GM23248 (cell line): ENCODE measurements at regions not wholly inside any gene's neighbourhood (a gene's known extent, or its start where the extent isn't known, plus 50 kb on each side); places are given as distances from the start of the nearest gene placed in this dataset.

ENCODE experiments used
- DNase-seq: peaks from one replicate; pipeline ENCODE4 v3.0.0-alpha.2; 2015
- H2AFZ ChIP-seq: fragments of 200-600 bp; sonication (generic); 2 replicates; pipeline ENCODE4 v1.6.1; 2016; ENCODE audit warnings: antibody characterized with exemption
- H3F3A ChIP-seq: fragments of 200-600 bp; sonication (generic); 2 replicates; pipeline ENCODE4 v1.6.1; 2016; ENCODE audit warnings: mild to moderate bottlenecking, antibody characterized with exemption, mixed run types; ENCODE audit not compliant: insufficient read depth
- H3K27ac ChIP-seq: fragments of 200-600 bp; sonication (generic); 2 replicates; pipeline ENCODE4 v1.5.1; 2016; ENCODE audit warnings: mild to moderate bottlenecking
- H3K27me3 ChIP-seq: fragments of 200-600 bp; sonication (generic); replicated peaks from 2 replicates; pipeline ENCODE4 v1.6.1; 2016; ENCODE audit warnings: mild to moderate bottlenecking; ENCODE audit not compliant: insufficient read depth
- H3K36me3 ChIP-seq: fragments of 200-600 bp; sonication (generic); 2 replicates; pipeline ENCODE4 v1.6.1; 2016; ENCODE audit warnings: low read depth, mild to moderate bottlenecking
- H3K4me1 ChIP-seq: fragments of 200-600 bp; sonication (generic); 2 replicates; pipeline ENCODE4 v1.6.1; 2016; ENCODE audit warnings: mild to moderate bottlenecking; ENCODE audit not compliant: insufficient read depth
- H3K4me2 ChIP-seq: fragments of 200-600 bp; sonication (generic); one replicate; pipeline ENCODE4 v1.6.1; 2016; ENCODE audit warnings: mild to moderate bottlenecking; ENCODE audit not compliant: unreplicated experiment
- H3K4me3 ChIP-seq: fragments of 200-600 bp; sonication (generic); 2 replicates; pipeline ENCODE4 v1.5.1; 2016; ENCODE audit warnings: mild to moderate bottlenecking
- H3K79me2 ChIP-seq: fragments of 200-600 bp; sonication (generic); 2 replicates; pipeline ENCODE4 v1.6.1; 2016; ENCODE audit warnings: mild to moderate bottlenecking; ENCODE audit not compliant: insufficient read depth
- H3K9ac ChIP-seq: fragments of 200-600 bp; sonication (generic); 2 replicates; pipeline ENCODE4 v1.6.1; 2016; ENCODE audit warnings: mild to moderate bottlenecking
- H3K9me2 ChIP-seq: fragments of 200-600 bp; sonication (generic); 2 replicates; pipeline ENCODE4 v1.6.1; 2016; ENCODE audit warnings: mixed run types, mild to moderate bottlenecking, moderate library complexity; ENCODE audit not compliant: insufficient read depth
- H3K9me3 ChIP-seq: fragments of 200-600 bp; sonication (generic); one replicate; pipeline ENCODE4 v1.6.1; 2017; ENCODE audit warnings: low read depth
- H4K20me1 ChIP-seq: fragments of 200-600 bp; sonication (generic); 2 replicates; pipeline ENCODE4 v1.6.0; 2016; ENCODE audit not compliant: insufficient read depth
- EZH2 ChIP-seq: fragments of 200-600 bp; sonication (generic); IDR thresholded peaks from 2 replicates; pipeline ENCODE4 v1.6.1; 2018; ENCODE audit warnings: antibody characterized with exemption, mild to moderate bottlenecking; ENCODE audit not compliant: insufficient read depth, poor library complexity, severe bottlenecking
- EZH2phosphoT487 ChIP-seq: fragments of 200-600 bp; sonication (generic); IDR thresholded peaks from 2 replicates; pipeline ENCODE4 v1.6.1; 2018; ENCODE audit warnings: antibody characterized with exemption, moderate library complexity, mild to moderate bottlenecking, low read depth; ENCODE audit not compliant: insufficient read depth
- WGBS, 2 experiments: methylation state at CpG; one replicate each; pipeline ENCODE4 v1.1.6; 2015 to 2017; ENCODE audit warnings: low lambda C conversion rate in 2 of 2, low coverage in 1 of 2; ENCODE audit errors: missing lambda C conversion rate in 2 of 2; 5-methylcytosine and 5-hydroxymethylcytosine counted together
- in situ Hi-C: fragments of 300-500 bp; cut with MboI; formaldehyde crosslinking; loops from 2 replicates; pipeline ENCODE4 v1.15.0; 2020

DNA sequence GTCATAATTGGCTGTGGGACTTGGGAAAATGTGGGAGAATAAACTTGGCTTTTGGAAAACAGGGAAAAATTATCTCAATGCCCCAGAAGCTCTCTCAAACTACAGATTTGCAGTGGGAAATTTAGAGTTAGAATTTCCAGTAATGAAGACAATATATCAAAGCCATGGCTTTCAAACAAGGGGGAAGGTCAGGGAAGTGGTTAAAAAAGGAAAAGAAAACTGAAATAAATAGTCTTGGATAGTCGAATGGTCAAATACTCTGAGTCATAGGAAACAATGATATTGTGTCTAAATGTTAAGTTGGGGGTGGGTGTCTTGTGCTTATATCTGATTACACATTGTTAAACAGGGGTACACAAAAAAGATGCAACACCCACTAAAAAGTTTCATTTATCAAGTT lies 272.4 kb upstream of the COL8A1 start:
- no peak for DNase-seq

DNA sequence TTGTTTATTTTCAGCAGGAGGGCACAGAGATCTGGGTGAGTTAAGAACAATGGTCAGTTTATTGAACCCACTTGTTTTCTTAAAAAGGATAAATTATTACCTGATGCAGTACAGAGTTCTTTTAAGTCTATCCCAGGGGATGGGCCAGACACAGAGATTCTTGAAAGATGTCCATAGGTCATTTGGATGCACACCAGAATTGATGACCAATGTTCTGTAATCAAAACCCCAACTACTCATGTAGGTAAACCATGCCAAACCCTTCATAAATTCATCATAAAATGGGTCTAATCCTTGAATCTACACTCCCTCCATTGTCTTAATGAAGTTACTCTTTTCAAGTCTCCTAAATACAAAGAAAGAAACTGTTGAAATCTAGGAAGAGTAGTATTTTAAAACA lies 273.0 kb upstream of the COL8A1 start:
- H3K36me3 ChIP-seq = no peaks in the 10 kb centered on the region
- no peak overlapping the region for H3K27ac ChIP-seq
- peaks cover 11% of the 10 kb centered on the region; the same call in 1 of the 2 replicates for H3K4me1 ChIP-seq
- H3K9me3 ChIP-seq = no peaks in the 10 kb centered on the region
- peak overlapping the region; percentile 5; the same call in 1 of the 2 replicates for H2AFZ ChIP-seq
- in situ Hi-C loops = no loop called here
- no peaks in the 10 kb centered on the region for H3K79me2 ChIP-seq
- H3F3A ChIP-seq = 0 out of 2 replicates have a peak, but pooled peaks cover 5% of the 10 kb centered on the region
- TF ChIP-seq EZH2 (no peak), EZH2phosphoT487 (no peak)
- no peaks in the 10 kb centered on the region for H4K20me1 ChIP-seq
- no peaks in the 10 kb centered on the region for H3K9me2 ChIP-seq
- peak; percentile 19 for DNase-seq
- H3K9ac ChIP-seq = no peak overlapping the region
- H3K4me3 ChIP-seq = no peak overlapping the region
- no peaks in the 10 kb centered on the region for H3K27me3 ChIP-seq
- peak overlapping the region; percentile 32 for H3K4me2 ChIP-seq

More for the DNA sequence above, 272.4 kb upstream of the COL8A1 start:
- H3K27ac ChIP-seq = no peak overlapping the region
- H4K20me1 ChIP-seq = no peaks in the 10 kb centered on the region
- no peaks in the 10 kb centered on the region for H3K27me3 ChIP-seq
- H3K79me2 ChIP-seq = no peaks in the 10 kb centered on the region
- no peak overlapping the region for H3K4me3 ChIP-seq
- no peaks in the 10 kb centered on the region for H3K9me2 ChIP-seq
- no peaks in the 10 kb centered on the region for H3K36me3 ChIP-seq
- H3K9me3 ChIP-seq = no peaks in the 10 kb centered on the region
- H3K4me2 ChIP-seq = peak overlapping the region; percentile 32
- H3K9ac ChIP-seq = no peak overlapping the region
- 0 out of 2 replicates have a peak, but pooled peaks cover 5% of the 10 kb centered on the region for H3F3A ChIP-seq
- no peak for TF ChIP-seq EZH2phosphoT487
- no peak for TF ChIP-seq EZH2
- H3K4me1 ChIP-seq = peaks cover 11% of the 10 kb centered on the region; the same call in 1 of the 2 replicates
- 24 to 34% methylated on average over 1 of the region's 1 CpG for WGBS, 2 experiments
- in situ Hi-C loops = no loop called here
- peak overlapping the region; percentile 5; the same call in 1 of the 2 replicates for H2AFZ ChIP-seq

DNA sequence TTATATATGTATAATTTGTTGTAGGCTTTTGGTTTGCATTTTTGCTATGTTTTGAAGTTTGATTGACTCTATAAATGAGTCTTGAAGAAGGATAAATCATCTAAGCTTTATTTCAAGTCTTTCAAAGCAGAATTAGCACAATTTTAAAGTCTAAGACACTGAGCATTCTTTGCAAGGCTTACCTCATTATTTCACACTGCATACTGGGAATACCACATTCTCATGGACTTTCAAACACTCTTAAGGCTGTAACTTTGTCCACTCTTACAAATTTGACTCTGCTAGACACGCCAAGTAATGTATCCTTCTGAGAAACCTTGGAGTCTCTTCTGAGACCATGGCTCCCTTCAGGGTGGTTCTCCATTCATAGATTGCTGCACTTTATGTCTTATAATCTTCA lies 281.3 kb upstream of the COL8A1 start:
- no peak overlapping the region for H2AFZ ChIP-seq
- H3K27ac ChIP-seq = no peak overlapping the region
- H3K4me3 ChIP-seq = no peak overlapping the region
- H3K9me3 ChIP-seq = no peaks in the 10 kb centered on the region
- no peak for DNase-seq
- no peaks in the 10 kb centered on the region for H3K9me2 ChIP-seq
- in situ Hi-C loops = no loop called here
- 80 to 82% methylated on average over 1 of the region's 1 CpG for WGBS, 2 experiments
- H3K36me3 ChIP-seq = no peaks in the 10 kb centered on the region
- H3F3A ChIP-seq = no peaks in the 10 kb centered on the region
- no peak overlapping the region for H3K9ac ChIP-seq
- H3K27me3 ChIP-seq = no peaks in the 10 kb centered on the region
- no peaks in the 10 kb centered on the region for H3K4me1 ChIP-seq
- H4K20me1 ChIP-seq = no peaks in the 10 kb centered on the region
- no peak for TF ChIP-seq EZH2
- TF ChIP-seq EZH2phosphoT487 = no peak
- no peak overlapping the region for H3K4me2 ChIP-seq
- H3K79me2 ChIP-seq = no peaks in the 10 kb centered on the region

DNA sequence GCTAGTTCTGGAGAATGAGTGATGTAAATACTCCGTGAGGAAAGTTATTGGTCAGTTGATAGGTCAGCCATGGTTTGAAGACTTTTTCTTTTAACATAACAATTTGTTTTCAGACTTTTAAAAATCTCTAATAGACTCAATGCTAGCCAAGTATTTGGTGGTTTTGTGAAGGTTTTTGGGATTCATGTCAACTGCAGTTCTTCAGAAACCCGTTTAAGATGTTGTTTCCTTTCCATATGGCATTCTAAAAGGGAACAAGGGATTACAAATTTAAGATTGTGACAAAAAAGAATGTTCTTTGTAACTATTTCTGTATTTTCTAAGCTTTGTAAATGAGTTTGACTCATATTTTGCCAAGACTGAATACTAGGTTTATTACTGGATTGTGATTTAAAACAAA lies 281.7 kb upstream of the COL8A1 start:
- in situ Hi-C loops = no loop called here
- H3K9me2 ChIP-seq = no peaks in the 10 kb centered on the region
- TF ChIP-seq EZH2phosphoT487 (no peak), EZH2 (no peak)
- H3K27ac ChIP-seq = no peak overlapping the region
- DNase-seq = no peak
- H3K9ac ChIP-seq = no peak overlapping the region
- H3F3A ChIP-seq = no peaks in the 10 kb centered on the region
- H3K36me3 ChIP-seq = no peaks in the 10 kb centered on the region
- H2AFZ ChIP-seq = no peak overlapping the region
- no peak overlapping the region for H3K4me3 ChIP-seq
- H3K9me3 ChIP-seq = no peaks in the 10 kb centered on the region
- WGBS, 2 experiments = 19 to 24% methylated on average over 2 of the region's 2 CpGs
- no peaks in the 10 kb centered on the region for H4K20me1 ChIP-seq
- H3K79me2 ChIP-seq = no peaks in the 10 kb centered on the region
- H3K27me3 ChIP-seq = no peaks in the 10 kb centered on the region
- no peaks in the 10 kb centered on the region for H3K4me1 ChIP-seq
- no peak overlapping the region for H3K4me2 ChIP-seq

DNA sequence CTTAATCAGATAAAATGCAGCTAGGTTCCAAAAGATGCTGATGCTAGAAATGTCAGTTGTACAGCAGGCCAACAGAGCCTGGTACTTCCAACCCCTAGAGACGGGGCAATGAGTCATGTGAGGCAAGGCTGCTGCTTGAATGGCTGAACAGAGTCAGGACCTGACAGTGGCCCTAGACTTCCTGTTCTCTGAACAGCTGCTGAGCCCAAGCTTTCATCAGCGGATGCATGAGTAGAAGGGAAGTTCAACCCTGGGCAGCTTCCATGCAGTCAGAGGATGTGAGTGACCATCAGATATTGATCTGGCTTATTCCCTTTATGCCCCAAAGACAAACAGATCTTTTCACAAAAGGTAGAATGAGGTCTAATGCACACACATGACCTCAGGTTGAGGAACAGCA lies 282.9 kb upstream of the COL8A1 start:
- no peak for TF ChIP-seq EZH2phosphoT487
- no peaks in the 10 kb centered on the region for H3K9me2 ChIP-seq
- no peak overlapping the region for H2AFZ ChIP-seq
- 77 to 83% methylated on average over 2 of the region's 2 CpGs for WGBS, 2 experiments
- H3K27ac ChIP-seq = no peak overlapping the region
- no peaks in the 10 kb centered on the region for H4K20me1 ChIP-seq
- H3K9ac ChIP-seq = no peak overlapping the region
- H3K9me3 ChIP-seq = no peaks in the 10 kb centered on the region
- no peak overlapping the region for H3K4me3 ChIP-seq
- H3F3A ChIP-seq = no peaks in the 10 kb centered on the region
- in situ Hi-C loops = no loop called here
- H3K27me3 ChIP-seq = no peaks in the 10 kb centered on the region
- no peaks in the 10 kb centered on the region for H3K79me2 ChIP-seq
- H3K4me1 ChIP-seq = no peaks in the 10 kb centered on the region
- no peak for DNase-seq
- H3K36me3 ChIP-seq = no peaks in the 10 kb centered on the region
- no peak overlapping the region for H3K4me2 ChIP-seq
